Right lobe of liver (tissue), 4 donors: ENCODE measurements at regions not wholly inside any gene's neighbourhood (a gene's known extent, or its start where the extent isn't known, plus 50 kb on each side); places are given as distances from the start of the nearest gene placed in this dataset.

Experiments
- POLR2A ChIP-seq: fragments of 450-650 bp; IDR thresholded peaks from one replicate; pipeline ENCODE4 v1.6.1; 2017; ENCODE audit warnings: antibody characterized with exemption, mild to moderate bottlenecking
- TF ChIP-seq, protein P1 (sequence below), 4 donors: fragments of 200-600 bp in 3 of 4; fragments of 450-650 bp in 1 of 4; IDR thresholded peaks; one replicate each; pipeline versions ENCODE4 v1.5.1 to v1.8.0; 2016 to 2022; ENCODE audit warnings: antibody characterized with exemption in 4 of 4, mild to moderate bottlenecking in 2 of 4
- donor health status: DM: no; HTN: no; CAD: no.
- donor health status: DM: no; HTN: no; CAD: no.
- donor health status: DM: no; HTN: yes; CAD: no.

DNA sequence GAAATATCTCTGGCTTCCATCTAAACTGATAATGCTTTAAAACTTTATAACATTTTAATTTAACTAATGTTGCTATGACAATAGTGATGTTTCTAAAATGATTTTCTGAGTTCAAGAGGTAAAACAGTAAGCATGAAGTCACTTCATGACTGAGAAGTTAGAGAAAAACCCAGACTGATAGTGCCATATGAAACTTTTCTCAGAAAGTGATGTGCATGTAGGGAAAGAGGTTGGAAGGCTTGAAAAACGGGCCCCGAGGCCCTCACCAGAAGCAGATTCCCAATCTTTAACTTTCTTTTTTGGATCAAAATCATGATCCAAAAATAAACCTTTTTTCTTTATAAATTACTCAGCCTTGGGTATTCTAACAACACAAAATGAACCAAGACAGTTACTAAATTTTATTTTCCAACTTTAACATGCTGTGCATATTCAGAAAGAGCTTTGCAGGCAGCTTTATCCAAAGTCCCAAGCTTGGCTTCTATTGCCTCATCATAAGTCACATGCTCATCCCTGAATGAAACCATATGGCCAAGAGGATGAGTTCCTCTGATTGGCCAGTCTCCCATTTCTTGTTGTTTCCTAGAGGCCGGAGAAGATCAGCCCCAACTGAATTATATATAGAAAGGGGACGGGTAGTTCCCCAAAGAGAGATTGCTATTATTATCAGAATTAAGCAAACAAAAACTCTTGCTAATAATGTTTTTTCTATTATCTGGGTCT lies 357.6 kb upstream of the SALL1 start:
- TF ChIP-seq, protein P1, sequence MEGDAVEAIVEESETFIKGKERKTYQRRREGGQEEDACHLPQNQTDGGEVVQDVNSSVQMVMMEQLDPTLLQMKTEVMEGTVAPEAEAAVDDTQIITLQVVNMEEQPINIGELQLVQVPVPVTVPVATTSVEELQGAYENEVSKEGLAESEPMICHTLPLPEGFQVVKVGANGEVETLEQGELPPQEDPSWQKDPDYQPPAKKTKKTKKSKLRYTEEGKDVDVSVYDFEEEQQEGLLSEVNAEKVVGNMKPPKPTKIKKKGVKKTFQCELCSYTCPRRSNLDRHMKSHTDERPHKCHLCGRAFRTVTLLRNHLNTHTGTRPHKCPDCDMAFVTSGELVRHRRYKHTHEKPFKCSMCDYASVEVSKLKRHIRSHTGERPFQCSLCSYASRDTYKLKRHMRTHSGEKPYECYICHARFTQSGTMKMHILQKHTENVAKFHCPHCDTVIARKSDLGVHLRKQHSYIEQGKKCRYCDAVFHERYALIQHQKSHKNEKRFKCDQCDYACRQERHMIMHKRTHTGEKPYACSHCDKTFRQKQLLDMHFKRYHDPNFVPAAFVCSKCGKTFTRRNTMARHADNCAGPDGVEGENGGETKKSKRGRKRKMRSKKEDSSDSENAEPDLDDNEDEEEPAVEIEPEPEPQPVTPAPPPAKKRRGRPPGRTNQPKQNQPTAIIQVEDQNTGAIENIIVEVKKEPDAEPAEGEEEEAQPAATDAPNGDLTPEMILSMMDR (IDR thresholded peaks at IDR 0.05) = no peak
- TF ChIP-seq POLR2A = no peak
